WI38 (cell line): ENCODE measurements at regions not wholly inside any gene's neighbourhood (a gene's known extent, or its start where the extent isn't known, plus 50 kb on each side); places are given as distances from the start of the nearest gene placed in this dataset.

ENCODE experiments used
- H3K4me3 ChIP-seq: 2 replicates; pipeline ENCODE4 v1.5.1; 2011; ENCODE audit warnings: low read depth, mild to moderate bottlenecking, control low read depth, low read length
- CTCF ChIP-seq: IDR thresholded peaks from 2 replicates; pipeline ENCODE4 v1.5.1; 2012; ENCODE audit warnings: low read depth, mild to moderate bottlenecking, control low read depth, low read length

- H3K4me3 ChIP-seq: no peak overlapping the region
- TF ChIP-seq CTCF: no peak
Observed at GRCh38 chr12:11967376-11968047, 103.2 kb upstream of the BCL2L14 start.

GRCh38 chr12:11968048-11968383 is 102.7 kb upstream of the BCL2L14 start:
- no peak overlapping the region for H3K4me3 ChIP-seq
- no peak for TF ChIP-seq CTCF

GRCh38 chr12:11968516-11968915 is 102.2 kb upstream of the BCL2L14 start:
- no peak overlapping the region for H3K4me3 ChIP-seq
- TF ChIP-seq CTCF: no peak

GRCh38 chr12:11969437-11970154 is 101.1 kb upstream of the BCL2L14 start:
- no peak overlapping the region for H3K4me3 ChIP-seq
- no peak for TF ChIP-seq CTCF

GRCh38 chr12:11970155-11970520 is 100.6 kb upstream of the BCL2L14 start:
- H3K4me3 ChIP-seq: no peak overlapping the region
- TF ChIP-seq CTCF: no peak

- TF ChIP-seq CTCF: no peak
- no peak overlapping the region for H3K4me3 ChIP-seq
Observed at GRCh38 chr12:11973396-11973795, 97.3 kb upstream of the BCL2L14 start.

- TF ChIP-seq CTCF: no peak
- H3K4me3 ChIP-seq: no peak overlapping the region
Observed at GRCh38 chr12:11976005-11976404, 94.7 kb upstream of the BCL2L14 start.
